GM21723 (cell line): ENCODE measurements at regions not wholly inside any gene's neighbourhood (a gene's known extent, or its start where the extent isn't known, plus 50 kb on each side); places are given as distances from the start of the nearest gene placed in this dataset.

Experiments used
- ATAC-seq: cut with Tn5 transposase; IDR thresholded peaks from one replicate; pipeline ENCODE4 v1.9.1; 2021; ENCODE audit warnings: mild to moderate bottlenecking, moderate library complexity; ENCODE audit not compliant: unreplicated experiment

GRCh38 chr12:88784166-88784565, 203.9 kb upstream of the KITLG start:
- no peak for ATAC-seq

- no peak for ATAC-seq
These were observed 202.1 kb upstream of the KITLG start for GRCh38 chr12:88782351-88782750.

DNA sequence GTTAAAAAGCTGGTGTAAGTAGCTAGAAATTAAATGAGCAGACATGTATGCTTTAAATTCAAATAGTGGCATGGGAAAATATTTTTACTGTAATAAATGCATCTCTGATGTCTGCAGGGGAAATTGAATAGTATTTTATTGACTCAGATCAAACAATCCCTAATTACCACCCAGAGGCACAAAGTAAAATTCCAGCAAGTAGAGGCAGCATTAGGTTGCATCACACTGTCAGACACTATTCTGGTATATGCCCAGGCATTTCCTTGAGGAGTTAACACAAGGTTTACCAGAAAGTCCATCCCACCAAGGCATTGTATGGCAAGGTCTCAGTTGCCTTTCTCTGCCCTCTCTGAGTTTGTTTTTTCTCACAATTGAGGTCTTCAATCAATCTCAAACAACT, 201.6 kb upstream of the KITLG start:
- ATAC-seq = no peak

- no peak for ATAC-seq
These were observed 197.8 kb upstream of the KITLG start for GRCh38 chr12:88778064-88778463.

DNA sequence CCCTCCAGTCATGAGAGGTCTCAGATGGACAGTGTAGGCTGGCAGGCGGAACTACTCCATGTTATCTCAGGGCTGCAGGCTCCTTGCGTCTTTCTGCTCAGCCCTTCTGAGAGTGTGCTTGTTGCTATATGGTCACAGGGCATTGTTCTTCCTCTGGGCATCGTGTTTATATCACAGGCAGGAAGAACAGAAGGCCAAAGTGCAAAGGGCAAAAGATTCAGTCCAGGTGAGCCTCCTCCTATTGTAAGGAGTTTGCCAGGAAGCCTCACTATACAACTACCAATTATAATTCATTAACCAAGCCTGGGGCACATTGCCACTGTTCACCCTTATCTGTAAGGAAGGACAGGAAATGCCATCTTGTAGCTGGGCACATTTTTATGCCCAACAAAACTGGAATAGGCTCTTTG, 195.5 kb upstream of the KITLG start:
- ATAC-seq = no peak

DNA sequence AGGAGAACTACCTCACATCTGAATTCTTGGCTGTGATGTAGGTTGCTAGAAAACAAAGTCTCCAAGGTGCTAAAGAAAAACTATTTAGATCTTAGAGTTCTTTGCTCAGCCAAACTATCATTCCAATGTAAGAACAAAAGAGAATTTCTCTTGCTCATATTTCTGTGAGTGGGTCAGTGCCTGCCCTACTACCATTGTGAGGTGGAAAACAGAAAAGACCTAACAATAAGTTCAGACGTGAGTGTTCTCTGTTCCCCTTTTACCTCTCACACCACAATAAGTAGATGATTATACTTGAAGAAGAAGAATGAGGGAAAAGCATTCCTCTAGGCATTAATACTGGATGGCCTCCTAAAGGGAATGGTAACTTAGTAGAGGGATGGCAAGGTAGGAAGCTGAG, 187.4 kb upstream of the KITLG start:
- ATAC-seq = no peak

DNA sequence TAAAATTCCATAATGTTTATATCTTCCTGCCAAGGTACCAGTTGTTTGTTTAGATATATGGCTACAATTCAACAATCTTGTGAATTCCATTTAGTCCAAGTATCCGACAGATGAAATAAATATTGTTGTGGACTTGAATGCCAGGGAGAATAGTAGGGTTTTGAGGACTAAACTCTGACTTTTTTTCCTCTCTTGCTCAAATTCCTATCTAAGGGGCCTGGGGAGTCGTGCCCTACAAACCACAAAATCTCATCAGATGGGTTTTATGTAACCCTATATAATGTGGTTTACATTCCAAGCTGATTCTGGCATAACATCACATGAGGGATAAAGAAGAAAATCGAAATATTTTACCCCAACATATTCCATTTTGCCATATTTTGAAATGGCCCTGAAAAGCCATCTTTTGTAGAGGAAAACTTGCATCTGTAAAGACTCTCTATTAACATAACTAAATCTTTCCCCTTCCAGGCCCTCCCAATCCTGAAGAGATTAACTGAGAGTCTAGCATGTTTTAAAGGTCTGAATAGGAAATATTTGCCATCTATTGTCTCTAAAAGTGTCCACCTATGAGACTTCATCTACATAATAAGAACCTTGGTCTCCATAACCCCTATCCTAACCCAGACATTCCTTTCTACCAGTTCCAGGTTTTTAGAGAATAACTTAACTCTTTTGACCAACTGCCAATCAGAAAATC, 184.7 kb upstream of the KITLG start:
- ATAC-seq = no peak

GRCh38 chr12:88763536-88764100, 183.3 kb upstream of the KITLG start:
- no peak for ATAC-seq

DNA sequence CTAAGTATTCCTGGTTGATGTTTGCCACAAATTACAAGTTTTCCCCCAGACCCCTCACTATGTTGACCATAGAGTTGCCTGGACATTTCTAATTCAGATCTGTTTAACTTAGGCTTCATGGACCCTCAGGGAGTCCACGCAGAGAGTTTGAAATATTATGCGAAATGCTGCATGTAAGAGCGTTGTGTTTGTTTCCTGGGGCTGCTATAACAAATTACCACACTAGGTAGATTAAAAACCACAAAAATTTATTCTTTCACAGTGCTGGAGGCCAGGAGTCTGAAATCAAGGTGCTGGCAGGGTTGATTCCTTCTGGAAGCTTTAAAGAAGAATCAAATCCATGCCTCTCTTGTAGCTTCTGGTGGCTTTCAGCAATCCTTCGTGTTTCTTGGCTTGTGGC, 177.9 kb upstream of the KITLG start:
- ATAC-seq = no peak

GRCh38 chr12:88756917-88757316, 176.6 kb upstream of the KITLG start:
- ATAC-seq = no peak

DNA sequence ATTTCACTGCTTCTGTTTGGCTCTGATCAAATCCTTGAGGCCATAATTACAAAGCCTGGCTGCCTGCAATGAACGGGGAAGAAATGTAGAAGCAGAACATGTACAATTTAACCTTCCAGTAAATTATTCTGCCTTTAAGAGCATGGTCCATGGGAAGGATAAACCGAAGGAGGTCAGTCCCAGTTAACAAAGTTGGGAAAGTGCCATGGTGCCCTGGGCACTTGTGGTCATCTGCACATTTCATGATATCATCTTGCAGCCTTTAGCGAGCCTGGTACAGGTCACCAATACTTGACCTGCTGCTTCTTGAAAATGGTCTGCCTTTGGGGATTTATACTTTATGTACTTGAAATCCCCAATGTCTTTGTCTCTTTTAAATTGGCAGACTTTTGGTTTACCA, 175.9 kb upstream of the KITLG start:
- ATAC-seq = no peak

GRCh38 chr12:88753707-88754106, 173.4 kb upstream of the KITLG start:
- no peak for ATAC-seq

DNA sequence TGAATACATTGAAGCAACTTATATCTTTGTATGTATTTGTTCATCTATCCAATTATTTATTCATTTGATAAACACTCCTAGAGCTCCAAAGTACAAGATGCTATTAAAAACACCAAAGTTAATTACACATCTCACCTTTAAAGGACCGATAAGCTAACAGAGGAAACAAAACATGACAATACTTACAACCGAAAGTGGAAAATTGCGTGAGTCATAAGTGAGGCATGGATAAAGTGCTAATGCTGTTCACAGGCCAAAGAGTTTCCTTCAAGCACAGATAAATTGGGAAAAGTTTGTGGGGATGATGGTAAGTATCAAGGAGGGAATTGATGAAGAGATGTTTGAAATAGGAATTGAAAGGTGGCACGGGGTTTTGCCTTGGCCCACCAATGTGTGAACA, 172.8 kb upstream of the KITLG start:
- no peak for ATAC-seq

- ATAC-seq = no peak
These were observed 171.9 kb upstream of the KITLG start for GRCh38 chr12:88752183-88752582.

DNA sequence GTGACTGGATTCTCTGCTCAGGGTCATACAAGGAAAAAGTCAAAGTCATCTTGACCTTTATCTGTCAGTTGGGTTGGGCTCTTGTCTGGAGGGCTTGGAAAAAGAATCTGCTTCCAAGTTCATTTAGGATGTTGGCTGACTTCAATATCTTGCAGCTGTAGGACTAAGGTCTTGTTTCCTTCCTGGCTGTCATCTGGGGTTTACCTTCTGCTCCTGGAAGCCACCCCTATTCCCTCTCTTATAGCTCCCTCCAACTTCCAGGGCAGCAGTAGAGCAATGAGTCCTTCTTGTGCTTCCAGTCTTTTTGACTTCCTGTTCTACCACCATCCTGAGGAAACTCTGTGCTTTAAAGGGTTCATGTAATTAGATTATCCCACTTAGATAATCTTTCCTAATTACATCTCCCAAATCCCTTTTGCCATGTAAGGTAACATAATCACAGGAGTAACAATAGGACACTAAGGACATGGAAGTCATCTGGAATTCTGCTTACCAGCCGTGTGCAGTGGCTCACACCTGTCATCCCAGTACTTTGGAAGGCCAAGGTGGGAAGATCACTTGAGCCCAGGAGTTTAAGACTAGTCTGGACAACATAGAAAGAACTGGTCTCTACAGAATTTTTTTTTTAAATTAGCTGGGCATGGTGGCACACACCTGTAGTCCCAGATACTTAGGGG, 170.7 kb upstream of the KITLG start:
- ATAC-seq = no peak

DNA sequence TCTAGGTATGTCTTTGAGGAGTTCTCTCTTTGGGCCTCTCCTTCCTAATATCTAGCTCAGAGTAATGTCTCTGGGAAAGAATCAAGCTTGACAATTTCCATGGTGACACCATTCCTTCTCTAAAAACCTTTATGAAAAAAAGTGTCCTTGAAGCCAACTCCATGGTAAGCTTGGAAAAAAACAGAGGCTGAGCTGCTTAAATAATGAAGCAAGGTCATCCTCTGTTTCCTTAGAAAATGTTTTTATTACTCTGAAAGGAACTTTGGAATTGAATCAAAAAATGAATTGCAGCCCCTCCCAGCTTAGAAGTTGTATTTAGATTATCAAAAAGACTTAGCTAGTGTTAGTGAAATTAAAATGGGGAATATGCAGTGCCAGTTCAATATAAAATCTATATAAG, 166.1 kb upstream of the KITLG start:
- ATAC-seq = no peak

DNA sequence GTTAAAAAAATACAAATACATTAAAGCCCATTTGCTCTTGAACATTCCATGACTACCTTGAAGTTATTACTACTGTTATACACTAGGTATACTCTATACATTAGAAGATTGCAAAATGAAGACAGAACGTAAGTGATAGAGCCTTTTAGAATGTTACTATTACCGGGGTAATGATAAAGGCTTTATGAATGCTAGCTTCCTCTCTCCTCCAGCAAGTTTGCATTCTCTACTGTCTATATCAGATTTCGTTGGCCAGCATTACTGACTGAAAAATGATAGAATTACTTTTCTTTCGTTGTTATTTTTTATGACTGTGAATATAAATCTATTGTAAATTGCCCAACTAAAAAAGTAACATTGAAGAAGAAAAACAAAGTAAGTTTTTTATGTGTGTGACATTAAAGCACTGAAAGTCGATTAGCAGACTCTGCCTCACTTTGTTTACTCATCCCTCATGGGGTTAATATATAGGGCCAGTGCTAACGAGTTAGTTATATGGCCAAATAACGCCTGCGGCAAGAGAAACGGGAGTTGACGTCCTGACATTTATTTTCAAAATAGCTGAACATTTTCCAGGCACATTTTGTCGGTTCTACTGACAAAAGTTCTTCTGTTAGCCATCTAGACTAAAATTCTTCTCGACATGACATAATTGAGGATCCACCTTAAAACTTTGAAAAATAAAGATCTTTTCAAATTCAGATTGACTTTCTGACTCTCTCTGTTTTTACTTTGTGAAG, 163.8 kb upstream of the KITLG start:
- ATAC-seq = no peak

DNA sequence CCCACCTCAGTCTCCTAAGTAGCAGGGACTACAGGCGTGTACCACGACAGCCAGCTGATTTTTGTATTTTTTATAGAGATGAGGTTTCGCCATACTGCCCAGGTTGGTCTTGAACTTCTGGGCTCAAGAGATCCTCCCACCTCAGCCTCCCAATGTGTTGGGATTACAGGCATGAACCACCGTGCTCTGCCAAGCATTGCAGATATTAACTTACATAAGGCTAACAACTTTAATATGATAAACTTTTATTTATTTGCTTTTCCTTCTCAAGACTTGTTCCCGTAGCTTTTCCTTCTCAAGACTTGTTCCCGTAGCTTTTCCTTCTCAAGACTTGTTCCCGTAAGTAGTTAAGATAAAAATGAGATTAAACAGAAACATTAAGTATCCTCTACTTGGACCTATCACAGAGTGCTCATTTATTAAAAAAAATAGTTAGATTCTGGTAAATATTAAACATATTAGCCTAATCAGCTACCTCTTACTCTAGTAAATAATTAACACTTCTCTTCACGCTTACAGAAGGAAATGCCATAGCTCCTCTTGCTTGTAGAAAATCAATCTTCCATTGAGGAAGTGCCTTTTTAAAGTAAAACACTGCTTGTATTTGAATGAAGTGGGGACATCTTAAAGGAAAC, 157.7 kb upstream of the KITLG start:
- ATAC-seq = no peak

DNA sequence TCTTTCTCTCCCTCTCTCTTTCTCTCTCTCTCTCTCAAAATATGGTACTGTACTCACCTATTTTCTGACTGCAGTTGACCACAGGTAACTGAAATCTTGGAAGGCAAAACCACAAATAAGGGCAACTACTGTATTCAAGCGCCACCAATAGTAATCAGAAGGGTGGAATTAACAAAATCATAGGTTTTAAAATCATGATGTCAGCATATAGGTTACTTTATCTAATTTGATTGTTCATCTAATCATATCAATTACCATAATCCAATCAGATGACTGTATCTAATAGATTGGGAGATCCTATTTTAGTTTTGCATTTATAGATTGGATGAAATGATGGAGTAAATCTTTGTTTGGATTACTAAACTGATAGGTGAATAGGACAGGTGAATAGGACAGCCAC, 155.8 kb upstream of the KITLG start:
- no peak for ATAC-seq

GRCh38 chr12:88733008-88733407, 152.7 kb upstream of the KITLG start:
- ATAC-seq = no peak

DNA sequence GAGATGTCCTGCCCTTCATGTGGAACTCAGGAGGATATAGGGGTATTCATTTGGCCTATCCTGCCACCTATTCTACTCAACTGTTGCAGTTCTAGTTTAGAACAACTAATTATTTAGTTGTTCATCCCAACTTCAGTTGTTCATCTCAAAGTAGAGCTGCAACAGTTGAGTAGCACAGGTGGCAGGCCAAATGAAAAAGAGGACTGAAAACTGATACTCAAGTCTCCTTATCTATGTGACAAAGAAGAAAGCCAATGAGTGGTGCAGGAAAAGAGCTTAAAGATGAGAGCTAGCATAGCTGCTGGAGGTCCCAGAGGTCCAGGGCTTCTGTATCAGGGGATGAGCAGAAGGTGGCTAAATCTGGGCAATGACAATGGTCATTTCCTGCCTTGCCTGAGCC, 148.9 kb upstream of the KITLG start:
- ATAC-seq = no peak
